Calu3 (cell line): ENCODE measurements at regions not wholly inside any gene's neighbourhood (a gene's known extent, or its start where the extent isn't known, plus 50 kb on each side); places are given as distances from the start of the nearest gene placed in this dataset.

ENCODE experiments used
- BruUV-seq: library from RNA; stranded (reverse); fragments of 400-500 nt; replicated peaks from 2 replicates; lab custom pipeline; 2021; lab: Mats Ljungman, UMichigan
- CTCF ChIA-PET: fragments of 300-600 bp; sonication (Branson Sonifier 250); formaldehyde crosslinking; loops from one replicate; lab custom pipeline; 2022; ENCODE audit warnings: antibody characterized with exemption; lab: Charles Lee
- DNase-seq: peaks from one replicate; pipeline ENCODE4 v3.0.0; 2022
- H3K27ac Mint-ChIP-seq: one replicate; pipeline ENCODE4 v1.8.0; 2022; ENCODE audit warnings: mixed read lengths; ENCODE audit not compliant: unreplicated experiment
- H3K27me3 Mint-ChIP-seq: one replicate; pipeline ENCODE4 v1.8.0; 2022; ENCODE audit warnings: mixed read lengths; ENCODE audit not compliant: unreplicated experiment
- H3K36me3 Mint-ChIP-seq: one replicate; pipeline ENCODE4 v1.8.0; 2022; ENCODE audit warnings: mild to moderate bottlenecking, moderate library complexity, mixed read lengths; ENCODE audit not compliant: insufficient read depth, unreplicated experiment
- H3K4me1 Mint-ChIP-seq: one replicate; pipeline ENCODE4 v1.8.0; 2022; ENCODE audit warnings: mild to moderate bottlenecking, low read depth, mixed read lengths; ENCODE audit not compliant: unreplicated experiment
- H3K4me3 Mint-ChIP-seq: one replicate; pipeline ENCODE4 v1.8.0; 2022; ENCODE audit warnings: mild to moderate bottlenecking, low read depth, moderate library complexity, mixed read lengths; ENCODE audit not compliant: unreplicated experiment
- H3K9me3 Mint-ChIP-seq: one replicate; pipeline ENCODE4 v1.8.0; 2022; ENCODE audit warnings: low read depth, mixed read lengths; ENCODE audit not compliant: unreplicated experiment
- intact Hi-C: fragments of 100-400 bp; cut with micrococcal nuclease; formaldehyde crosslinking; loops from one replicate; pipeline ENCODE4 v1.10.0; 2022; ENCODE audit not compliant: unreplicated experiment
- TF ChIP-seq, protein P1 (sequence below): fragments of 200-600 bp; IDR thresholded peaks from one replicate; pipeline ENCODE4 v1.8.0; 2022; ENCODE audit warnings: antibody characterized with exemption; ENCODE audit not compliant: unreplicated experiment

DNA sequence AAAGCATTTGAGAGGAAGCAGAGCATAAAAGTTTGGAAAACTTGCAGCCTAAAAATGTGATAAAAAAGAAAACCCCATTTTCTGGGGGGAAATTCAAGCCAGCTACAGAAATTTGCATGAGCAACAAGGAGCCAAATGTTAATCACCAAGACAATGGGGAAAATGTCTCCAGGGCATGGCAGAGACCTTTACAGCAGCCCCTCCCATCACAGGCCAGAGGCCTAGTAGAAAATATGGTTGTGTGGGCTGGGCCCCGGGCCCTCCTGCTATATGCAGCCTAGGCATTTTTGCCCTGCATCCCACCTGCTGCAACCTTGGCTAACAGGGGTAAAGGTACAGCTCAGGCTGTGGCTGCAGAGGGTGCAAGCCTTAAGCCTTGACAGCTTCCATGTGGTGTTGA, 299.6 kb upstream of the NCAM2 start:
- intact Hi-C loops = no loop called here
- H3K4me3 Mint-ChIP-seq = no peak overlapping the region
- no peaks in the 10 kb centered on the region for H3K27me3 Mint-ChIP-seq
- DNase-seq = no peak
- H3K4me1 Mint-ChIP-seq = no peaks in the 10 kb centered on the region
- H3K27ac Mint-ChIP-seq = no peak overlapping the region
- CTCF ChIA-PET = no interaction called here
- no peaks in the 10 kb centered on the region for H3K36me3 Mint-ChIP-seq
- TF ChIP-seq, protein P1, sequence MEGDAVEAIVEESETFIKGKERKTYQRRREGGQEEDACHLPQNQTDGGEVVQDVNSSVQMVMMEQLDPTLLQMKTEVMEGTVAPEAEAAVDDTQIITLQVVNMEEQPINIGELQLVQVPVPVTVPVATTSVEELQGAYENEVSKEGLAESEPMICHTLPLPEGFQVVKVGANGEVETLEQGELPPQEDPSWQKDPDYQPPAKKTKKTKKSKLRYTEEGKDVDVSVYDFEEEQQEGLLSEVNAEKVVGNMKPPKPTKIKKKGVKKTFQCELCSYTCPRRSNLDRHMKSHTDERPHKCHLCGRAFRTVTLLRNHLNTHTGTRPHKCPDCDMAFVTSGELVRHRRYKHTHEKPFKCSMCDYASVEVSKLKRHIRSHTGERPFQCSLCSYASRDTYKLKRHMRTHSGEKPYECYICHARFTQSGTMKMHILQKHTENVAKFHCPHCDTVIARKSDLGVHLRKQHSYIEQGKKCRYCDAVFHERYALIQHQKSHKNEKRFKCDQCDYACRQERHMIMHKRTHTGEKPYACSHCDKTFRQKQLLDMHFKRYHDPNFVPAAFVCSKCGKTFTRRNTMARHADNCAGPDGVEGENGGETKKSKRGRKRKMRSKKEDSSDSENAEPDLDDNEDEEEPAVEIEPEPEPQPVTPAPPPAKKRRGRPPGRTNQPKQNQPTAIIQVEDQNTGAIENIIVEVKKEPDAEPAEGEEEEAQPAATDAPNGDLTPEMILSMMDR = no peak
- BruUV-seq = no TSS peak
- H3K9me3 Mint-ChIP-seq = peaks cover 3% of the 10 kb centered on the region

DNA sequence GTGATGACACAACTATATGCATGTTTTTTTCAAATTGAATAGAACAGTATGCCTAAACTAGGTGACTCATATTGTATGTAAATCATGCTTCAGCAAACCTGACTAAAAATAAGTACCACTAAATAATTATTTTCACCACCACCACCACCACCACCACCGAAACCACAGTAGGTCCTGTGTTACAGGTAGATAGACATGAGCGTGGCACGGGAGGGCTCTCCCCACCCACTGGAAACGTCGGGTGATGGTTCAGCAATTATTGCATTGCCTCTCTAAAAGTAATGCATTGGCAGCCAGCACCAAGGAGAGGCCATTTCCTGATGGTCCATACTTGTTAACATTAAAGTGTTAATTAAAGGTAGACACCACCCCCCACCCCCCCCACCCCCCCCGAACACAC, 297.0 kb upstream of the NCAM2 start:
- peaks cover 3% of the 10 kb centered on the region for H3K9me3 Mint-ChIP-seq
- CTCF ChIA-PET = no interaction called here
- H3K27me3 Mint-ChIP-seq = no peaks in the 10 kb centered on the region
- H3K36me3 Mint-ChIP-seq = no peaks in the 10 kb centered on the region
- no peak overlapping the region for H3K4me3 Mint-ChIP-seq
- TF ChIP-seq, protein P1 = no peak
- BruUV-seq = no TSS peak
- DNase-seq = no peak
- intact Hi-C loops = no loop called here
- H3K4me1 Mint-ChIP-seq = no peaks in the 10 kb centered on the region
- no peak overlapping the region for H3K27ac Mint-ChIP-seq

GRCh38 chr21:20703112-20703767, 295.0 kb upstream of the NCAM2 start:
- no peak for DNase-seq
- CTCF ChIA-PET = no interaction called here
- Mint-ChIP-seq H3K4me3 (no peak overlapping the region), H3K27ac (no peak overlapping the region), H3K27me3 (no peaks in the 10 kb centered on the region), H3K36me3 (no peaks in the 10 kb centered on the region), H3K9me3 (peaks cover 6% of the 10 kb centered on the region), H3K4me1 (no peaks in the 10 kb centered on the region)
- intact Hi-C loops = no loop called here
- TF ChIP-seq, protein P1 = no peak
- no TSS peak for BruUV-seq

GRCh38 chr21:20720623-20721022, 277.6 kb upstream of the NCAM2 start:
- CTCF ChIA-PET = no interaction called here
- BruUV-seq = no TSS peak
- peaks cover 6% of the 10 kb centered on the region for H3K9me3 Mint-ChIP-seq
- TF ChIP-seq, protein P1 = no peak
- H3K4me1 Mint-ChIP-seq = no peaks in the 10 kb centered on the region
- DNase-seq = no peak
- intact Hi-C loops = no loop called here
- H3K27me3 Mint-ChIP-seq = no peaks in the 10 kb centered on the region
- no peak overlapping the region for H3K27ac Mint-ChIP-seq
- H3K36me3 Mint-ChIP-seq = no peaks in the 10 kb centered on the region
- H3K4me3 Mint-ChIP-seq = no peak overlapping the region
